ENCODE measurements at regions not wholly inside any gene's neighbourhood (a gene's known extent, or its start where the extent isn't known, plus 50 kb on each side); places are given as distances from the start of the nearest gene placed in this dataset.

DNA sequence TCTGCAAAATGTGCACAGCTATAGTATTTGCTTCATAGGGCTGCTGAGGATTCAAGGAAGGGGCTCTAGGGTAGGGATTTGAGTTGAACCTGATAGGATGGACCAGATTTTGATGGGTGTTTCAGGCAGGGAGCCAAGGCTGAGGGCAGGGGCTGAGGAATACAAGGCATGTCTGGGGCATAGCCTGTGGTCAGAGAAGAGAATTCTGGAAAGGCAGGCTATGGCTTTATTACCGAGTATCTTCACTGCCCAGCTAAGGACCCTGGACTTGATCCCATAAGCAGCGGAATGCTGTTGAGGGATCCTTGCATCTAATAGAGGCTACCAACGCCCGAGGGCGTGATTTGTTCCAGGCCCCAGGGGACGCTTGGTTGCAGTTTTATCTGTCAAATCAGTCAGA lies 193.0 kb upstream of the TLE3 start:
- TF ChIP-seq, protein P1, sequence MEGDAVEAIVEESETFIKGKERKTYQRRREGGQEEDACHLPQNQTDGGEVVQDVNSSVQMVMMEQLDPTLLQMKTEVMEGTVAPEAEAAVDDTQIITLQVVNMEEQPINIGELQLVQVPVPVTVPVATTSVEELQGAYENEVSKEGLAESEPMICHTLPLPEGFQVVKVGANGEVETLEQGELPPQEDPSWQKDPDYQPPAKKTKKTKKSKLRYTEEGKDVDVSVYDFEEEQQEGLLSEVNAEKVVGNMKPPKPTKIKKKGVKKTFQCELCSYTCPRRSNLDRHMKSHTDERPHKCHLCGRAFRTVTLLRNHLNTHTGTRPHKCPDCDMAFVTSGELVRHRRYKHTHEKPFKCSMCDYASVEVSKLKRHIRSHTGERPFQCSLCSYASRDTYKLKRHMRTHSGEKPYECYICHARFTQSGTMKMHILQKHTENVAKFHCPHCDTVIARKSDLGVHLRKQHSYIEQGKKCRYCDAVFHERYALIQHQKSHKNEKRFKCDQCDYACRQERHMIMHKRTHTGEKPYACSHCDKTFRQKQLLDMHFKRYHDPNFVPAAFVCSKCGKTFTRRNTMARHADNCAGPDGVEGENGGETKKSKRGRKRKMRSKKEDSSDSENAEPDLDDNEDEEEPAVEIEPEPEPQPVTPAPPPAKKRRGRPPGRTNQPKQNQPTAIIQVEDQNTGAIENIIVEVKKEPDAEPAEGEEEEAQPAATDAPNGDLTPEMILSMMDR (IDR thresholded peaks at IDR 0.05), result no peak
- TF ChIP-seq POLR2AphosphoS5 (IDR thresholded peaks at IDR 0.05), result no peak
- no peak for TF ChIP-seq POLR2A (IDR thresholded peaks at IDR 0.05)

Measured in prostate gland (tissue), 2 donors.